Small intestine (tissue), 7 donors: ENCODE measurements at regions not wholly inside any gene's neighbourhood (a gene's known extent, or its start where the extent isn't known, plus 50 kb on each side); places are given as distances from the start of the nearest gene placed in this dataset.

Experiments
- DNase-seq, 2 donors: peaks; one replicate each; pipeline versions ENCODE4 v3.0.0 to v3.0.0-alpha.2; 2013
- FAIRE-seq: peaks from 2 replicates; lab custom pipeline; 2012; peaks lifted over from hg19 to GRCh38; lab: Jason Lieb, UNC
- H3K27ac ChIP-seq, 3 donors: one replicate each; pipeline ENCODE4 v1.5.1; 2013; ENCODE audit warnings: low read length in 2 of 3, mild to moderate bottlenecking in 2 of 3, control low read depth in 1 of 3, inconsistent platforms in 1 of 3, low read depth in 1 of 3, moderate library complexity in 1 of 3
- H3K27me3 ChIP-seq, 3 donors: one replicate each; pipeline ENCODE4 v1.6.1; 2013; ENCODE audit warnings: low read length in 3 of 3, inconsistent platforms in 1 of 3; ENCODE audit not compliant: control insufficient read depth in 3 of 3, insufficient read depth in 3 of 3
- H3K36me3 ChIP-seq, 3 donors: one replicate each; pipeline ENCODE4 v1.6.1; 2013; ENCODE audit warnings: low read length in 3 of 3, inconsistent platforms in 1 of 3, low read depth in 1 of 3, mild to moderate bottlenecking in 1 of 3, moderate library complexity in 1 of 3; ENCODE audit not compliant: control insufficient read depth in 3 of 3, insufficient read depth in 2 of 3
- H3K4me1 ChIP-seq, 3 donors: one replicate each; pipeline ENCODE4 v1.6.1; 2013; ENCODE audit warnings: low read length in 2 of 3, inconsistent platforms in 1 of 3, low read depth in 1 of 3, mild to moderate bottlenecking in 1 of 3, moderate library complexity in 1 of 3; ENCODE audit not compliant: control insufficient read depth in 3 of 3, insufficient read depth in 2 of 3
- H3K4me3 ChIP-seq, 3 donors: one replicate each; pipeline ENCODE4 v1.5.1; 2013; ENCODE audit warnings: low read length in 3 of 3, control low read depth in 1 of 3, inconsistent platforms in 1 of 3, low read depth in 1 of 3, mild to moderate bottlenecking in 1 of 3, moderate library complexity in 1 of 3
- H3K9me3 ChIP-seq, 2 donors: one replicate each; pipeline ENCODE4 v1.6.1; 2013; ENCODE audit warnings: low read depth in 1 of 2, low read length in 1 of 2; ENCODE audit not compliant: control insufficient read depth in 2 of 2, insufficient read depth in 1 of 2
- WGBS, 3 donors: extraction: QIAGEN DNeasy Blood & Tissue Kit; methylation state at CpG; one replicate each; pipeline ENCODE4 v1.1.7; 2013; 5-methylcytosine and 5-hydroxymethylcytosine counted together
- donor health status: healthy with polysubstance abuse.
- donor health status: control.
- donor health status: control.
- donor health status: Bipolar disorder and iron deficiency.
- donor health status: healthy.

- Histone ChIP-seq H3K9me3 (no peaks in the 10 kb centered on the region), H3K27ac (no peak overlapping the region), H3K27me3 (no peaks in the 10 kb centered on the region), H3K36me3 (no peaks in the 10 kb centered on the region), H3K4me1 (no peaks in the 10 kb centered on the region), H3K4me3 (no peak overlapping the region)
- FAIRE-seq (no peak), DNase-seq (no peak)
- 69 to 89% (median 74%) methylated on average over 1 of the region's 1 CpG for WGBS, 3 donors
Observed at GRCh38 chr12:47574252-47575021, 131.4 kb downstream of the RPAP3 start.

DNA sequence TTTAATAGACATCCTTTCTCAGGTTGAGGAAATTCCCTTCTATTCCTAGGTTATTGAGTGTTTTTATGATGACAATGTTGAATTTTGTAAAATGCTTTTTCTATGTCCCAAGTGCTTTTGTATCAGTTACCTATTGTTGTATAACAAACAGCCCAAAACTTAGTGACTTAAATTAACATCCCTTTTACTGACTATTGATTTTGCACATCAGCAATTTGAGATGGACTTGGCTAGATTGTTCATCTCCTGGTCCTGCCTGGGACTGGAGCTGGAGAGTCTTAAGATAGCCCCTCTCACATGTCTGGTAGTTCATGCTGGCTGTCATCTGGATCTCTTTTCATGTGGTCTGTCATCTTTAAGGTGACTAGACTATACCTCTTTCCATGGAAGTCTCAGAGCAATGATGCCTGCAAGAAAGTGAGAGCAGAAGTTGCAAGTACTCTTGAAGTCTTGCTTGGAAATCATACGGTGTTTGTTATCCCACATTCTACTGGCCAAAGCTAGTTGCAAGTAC lies 132.6 kb downstream of the RPAP3 start:
- H3K4me3 ChIP-seq = no peak overlapping the region
- DNase-seq (no peak), FAIRE-seq (no peak)
- 83 to 91% (median 87%) methylated on average over 1 of the region's 1 CpG for WGBS, 3 donors
- H3K27me3 ChIP-seq = no peaks in the 10 kb centered on the region
- no peaks in the 10 kb centered on the region for H3K9me3 ChIP-seq
- no peaks in the 10 kb centered on the region for H3K36me3 ChIP-seq
- no peak overlapping the region for H3K27ac ChIP-seq
- H3K4me1 ChIP-seq = no peaks in the 10 kb centered on the region

DNA sequence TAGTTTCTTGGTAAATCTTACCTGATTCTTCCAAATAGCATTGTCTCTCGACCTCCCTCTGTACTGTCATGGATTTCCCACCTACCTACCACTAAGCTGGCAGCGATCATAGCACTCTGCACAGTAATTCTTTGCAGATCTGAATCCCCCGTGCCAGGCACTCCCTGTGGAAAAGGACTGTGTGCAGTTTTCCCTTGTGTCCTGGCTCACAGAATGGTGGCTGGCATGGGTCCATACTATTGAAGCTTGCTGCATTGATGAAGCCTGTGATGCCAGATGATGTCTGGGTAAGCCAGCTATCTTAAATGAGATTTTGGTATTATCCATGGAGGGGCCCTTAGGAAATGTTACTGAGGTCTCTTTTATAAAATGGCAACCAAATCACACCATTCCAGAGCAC lies 135.7 kb downstream of the RPAP3 start:
- H3K4me3 ChIP-seq = no peak overlapping the region
- no peak for DNase-seq
- no peaks in the 10 kb centered on the region for H3K9me3 ChIP-seq
- no peak for FAIRE-seq
- H3K4me1 ChIP-seq = no peaks in the 10 kb centered on the region
- WGBS, 3 donors = 55 to 76% (median 56%) methylated on average over 3 of the region's 3 CpGs
- H3K27ac ChIP-seq = no peak overlapping the region
- no peaks in the 10 kb centered on the region for H3K36me3 ChIP-seq
- H3K27me3 ChIP-seq = peaks cover 0 to 2% (median 0%) of the 10 kb centered on the region in 3 donors

- no peaks in the 10 kb centered on the region for H3K36me3 ChIP-seq
- peaks cover 0 to 2% (median 0%) of the 10 kb centered on the region in 3 donors for H3K27me3 ChIP-seq
- DNase-seq (no peak), FAIRE-seq (no peak)
- H3K4me1 ChIP-seq = no peaks in the 10 kb centered on the region
- WGBS, 3 donors = 68 to 83% (median 79%) methylated on average over 3 of the region's 3 CpGs
- H3K27ac ChIP-seq = no peak overlapping the region
- H3K9me3 ChIP-seq = no peaks in the 10 kb centered on the region
- no peak overlapping the region for H3K4me3 ChIP-seq
Observed at GRCh38 chr12:47562201-47562600, 143.6 kb downstream of the RPAP3 start.

DNA sequence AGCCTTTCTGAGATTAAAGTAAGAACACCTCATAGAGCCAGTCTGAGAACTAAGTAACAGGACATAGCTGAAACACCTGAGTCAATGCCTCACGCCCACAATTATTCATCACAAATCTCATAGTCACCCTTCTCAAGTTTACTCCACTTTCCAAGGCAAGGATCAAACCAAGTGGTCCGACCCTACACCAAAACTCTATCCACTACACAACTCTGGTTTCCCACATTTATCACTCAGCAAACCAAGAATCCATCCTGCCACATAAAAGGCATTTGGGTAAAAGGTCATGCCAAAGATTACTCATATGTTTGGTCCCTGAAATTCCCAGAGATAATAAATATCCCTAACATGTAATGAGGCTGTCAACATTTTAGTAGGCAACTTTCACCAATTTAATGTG lies 144.1 kb downstream of the RPAP3 start:
- DNase-seq (no peak), FAIRE-seq (no peak)
- 68 to 77% (median 73%) methylated on average over 2 of the region's 2 CpGs for WGBS, 3 donors
- H3K27me3 ChIP-seq = peaks cover 0 to 2% (median 0%) of the 10 kb centered on the region in 3 donors
- H3K36me3 ChIP-seq = no peaks in the 10 kb centered on the region
- H3K27ac ChIP-seq = no peak overlapping the region
- no peaks in the 10 kb centered on the region for H3K9me3 ChIP-seq
- no peak overlapping the region for H3K4me3 ChIP-seq
- H3K4me1 ChIP-seq = no peaks in the 10 kb centered on the region

DNA sequence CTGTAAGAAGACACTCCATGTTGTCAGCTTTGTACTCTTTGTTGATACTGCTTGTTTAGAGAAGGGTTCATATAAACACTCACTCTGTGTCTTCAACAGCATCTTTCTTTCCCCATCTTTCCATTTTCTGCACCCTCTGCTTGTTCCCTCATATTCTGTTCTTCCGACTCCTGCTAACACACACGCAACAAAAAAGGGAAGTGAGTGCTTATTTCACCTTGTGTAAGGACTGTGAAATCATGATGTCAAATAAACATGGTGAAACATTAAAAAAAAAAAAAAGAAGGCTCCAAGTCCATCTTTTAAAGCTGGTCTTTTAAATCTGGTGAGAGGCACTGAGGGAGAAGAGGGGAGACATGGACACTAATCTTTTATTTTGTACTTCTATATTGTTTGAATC lies 145.4 kb downstream of the RPAP3 start:
- no peaks in the 10 kb centered on the region for H3K27me3 ChIP-seq
- H3K36me3 ChIP-seq = no peaks in the 10 kb centered on the region
- FAIRE-seq = no peak
- H3K4me1 ChIP-seq = no peaks in the 10 kb centered on the region
- WGBS, 3 donors = 73 to 87% (median 81%) methylated on average over 2 of the region's 2 CpGs
- H3K4me3 ChIP-seq = no peak overlapping the region
- DNase-seq = no peak
- H3K27ac ChIP-seq = no peak overlapping the region
- peaks cover 0 to 4% of the 10 kb centered on the region in 2 donors for H3K9me3 ChIP-seq

DNA sequence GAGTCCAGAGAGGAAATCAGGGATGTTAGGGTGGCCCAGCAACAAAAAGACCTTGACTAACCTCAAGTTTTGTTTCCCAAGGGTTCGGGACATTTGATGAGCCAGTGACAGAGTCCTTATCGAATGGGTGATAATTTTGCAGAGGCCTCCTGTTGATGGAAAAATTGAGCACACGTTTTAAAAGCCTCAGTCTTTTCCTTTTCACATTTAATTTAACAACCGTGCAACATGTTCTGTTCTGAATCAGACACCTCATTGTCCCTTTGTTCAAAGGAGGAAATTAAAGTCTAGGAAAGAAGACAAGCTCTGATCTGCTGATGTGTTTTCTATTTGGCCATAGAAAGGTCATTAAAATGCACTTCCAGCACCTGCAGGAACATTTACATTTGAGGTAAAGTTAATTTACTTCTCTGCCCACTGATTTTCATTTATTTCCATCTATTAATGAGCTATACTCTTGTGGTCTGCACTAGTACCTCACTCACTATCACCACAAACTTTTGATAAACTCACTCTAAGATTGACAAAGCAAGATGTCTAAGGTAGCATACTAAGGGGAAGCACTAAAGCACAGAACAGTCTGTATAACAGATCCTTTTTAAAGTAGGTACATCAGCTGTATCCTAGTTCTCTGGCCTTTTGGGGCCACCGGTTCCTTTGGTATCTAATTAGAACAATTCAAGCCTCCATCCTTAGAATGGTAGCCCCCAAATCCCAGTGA lies 147.0 kb downstream of the RPAP3 start:
- FAIRE-seq (no peak), DNase-seq (no peak)
- Histone ChIP-seq H3K27ac (no peak overlapping the region), H3K9me3 (peaks cover 0 to 4% of the 10 kb centered on the region in 2 donors), H3K4me1 (no peaks in the 10 kb centered on the region), H3K36me3 (no peaks in the 10 kb centered on the region), H3K27me3 (no peaks in the 10 kb centered on the region), H3K4me3 (no peak overlapping the region)
- 67 to 73% (median 69%) methylated on average over 5 of the region's 5 CpGs for WGBS, 3 donors

- H3K4me1 ChIP-seq = no peaks in the 10 kb centered on the region
- DNase-seq (no peak), FAIRE-seq (no peak)
- H3K27ac ChIP-seq = no peak overlapping the region
- H3K36me3 ChIP-seq = no peaks in the 10 kb centered on the region
- H3K27me3 ChIP-seq = no peaks in the 10 kb centered on the region
- H3K9me3 ChIP-seq = peaks cover 0 to 14% of the 10 kb centered on the region in 2 donors
- 68 to 80% (median 73%) methylated on average over 5 of the region's 5 CpGs for WGBS, 3 donors
- H3K4me3 ChIP-seq = no peak overlapping the region
Observed at GRCh38 chr12:47557386-47557785, 148.4 kb downstream of the RPAP3 start.
